ENCODE measurements at regions not wholly inside any gene's neighbourhood (a gene's known extent, or its start where the extent isn't known, plus 50 kb on each side); places are given as distances from the start of the nearest gene placed in this dataset.

DNA sequence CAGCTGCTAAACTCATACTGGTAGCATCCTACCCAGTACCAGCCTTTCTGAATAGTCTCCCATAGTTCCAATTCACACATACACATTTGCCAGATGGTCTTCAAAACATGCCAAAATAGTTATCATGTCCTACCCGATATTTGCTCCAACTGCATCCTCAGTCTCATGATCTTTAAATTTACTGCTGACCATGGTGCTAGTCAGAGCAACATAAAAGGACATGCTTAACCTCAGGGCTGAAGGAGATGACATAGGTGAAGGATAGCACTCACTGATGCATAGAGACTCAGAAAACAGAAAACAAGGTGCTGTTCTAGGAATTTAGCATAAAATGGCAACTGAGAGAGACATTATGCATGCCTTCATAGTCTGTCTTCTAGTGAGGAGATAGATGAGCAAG is 200.6 kb upstream of the CCL2 start:
- TF ChIP-seq CTCF (IDR thresholded peaks at IDR 0.05) (no peak), POLR2A (IDR thresholded peaks at IDR 0.05) (no peak)
